ENCODE measurements at regions not wholly inside any gene's neighbourhood (a gene's known extent, or its start where the extent isn't known, plus 50 kb on each side); places are given as distances from the start of the nearest gene placed in this dataset.

DNA sequence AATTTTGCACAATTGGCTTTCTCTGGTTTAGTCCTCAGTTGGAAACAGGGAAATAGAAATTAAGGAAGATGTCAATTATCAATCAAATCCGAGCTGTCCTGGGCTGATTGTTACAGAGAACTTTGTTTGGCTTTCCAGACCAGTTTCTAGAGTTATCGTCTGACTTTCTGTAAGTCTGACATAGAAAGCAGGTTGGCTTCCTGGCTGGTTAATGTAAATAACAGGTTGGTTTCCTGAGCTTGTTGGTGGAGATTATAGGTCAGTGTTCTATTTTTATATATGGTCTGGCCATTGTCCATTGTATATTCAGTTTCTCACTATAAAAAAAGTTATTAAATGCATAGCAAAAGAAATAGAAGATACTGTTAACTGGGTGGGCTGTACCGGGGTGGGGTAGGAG is 204.8 kb downstream of the MBD2 start:
- TF ChIP-seq, protein P1, sequence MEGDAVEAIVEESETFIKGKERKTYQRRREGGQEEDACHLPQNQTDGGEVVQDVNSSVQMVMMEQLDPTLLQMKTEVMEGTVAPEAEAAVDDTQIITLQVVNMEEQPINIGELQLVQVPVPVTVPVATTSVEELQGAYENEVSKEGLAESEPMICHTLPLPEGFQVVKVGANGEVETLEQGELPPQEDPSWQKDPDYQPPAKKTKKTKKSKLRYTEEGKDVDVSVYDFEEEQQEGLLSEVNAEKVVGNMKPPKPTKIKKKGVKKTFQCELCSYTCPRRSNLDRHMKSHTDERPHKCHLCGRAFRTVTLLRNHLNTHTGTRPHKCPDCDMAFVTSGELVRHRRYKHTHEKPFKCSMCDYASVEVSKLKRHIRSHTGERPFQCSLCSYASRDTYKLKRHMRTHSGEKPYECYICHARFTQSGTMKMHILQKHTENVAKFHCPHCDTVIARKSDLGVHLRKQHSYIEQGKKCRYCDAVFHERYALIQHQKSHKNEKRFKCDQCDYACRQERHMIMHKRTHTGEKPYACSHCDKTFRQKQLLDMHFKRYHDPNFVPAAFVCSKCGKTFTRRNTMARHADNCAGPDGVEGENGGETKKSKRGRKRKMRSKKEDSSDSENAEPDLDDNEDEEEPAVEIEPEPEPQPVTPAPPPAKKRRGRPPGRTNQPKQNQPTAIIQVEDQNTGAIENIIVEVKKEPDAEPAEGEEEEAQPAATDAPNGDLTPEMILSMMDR (IDR thresholded peaks at IDR 0.05 in 8 of 11, conservative IDR thresholded peaks at IDR 0.05 in 3 of 11) = no peak
- no peak for TF ChIP-seq POLR2A (IDR thresholded peaks at IDR 0.05)

Measured in spleen (tissue), 7 donors.